ENCODE measurements at regions not wholly inside any gene's neighbourhood (a gene's known extent, or its start where the extent isn't known, plus 50 kb on each side); places are given as distances from the start of the nearest gene placed in this dataset.

DNA sequence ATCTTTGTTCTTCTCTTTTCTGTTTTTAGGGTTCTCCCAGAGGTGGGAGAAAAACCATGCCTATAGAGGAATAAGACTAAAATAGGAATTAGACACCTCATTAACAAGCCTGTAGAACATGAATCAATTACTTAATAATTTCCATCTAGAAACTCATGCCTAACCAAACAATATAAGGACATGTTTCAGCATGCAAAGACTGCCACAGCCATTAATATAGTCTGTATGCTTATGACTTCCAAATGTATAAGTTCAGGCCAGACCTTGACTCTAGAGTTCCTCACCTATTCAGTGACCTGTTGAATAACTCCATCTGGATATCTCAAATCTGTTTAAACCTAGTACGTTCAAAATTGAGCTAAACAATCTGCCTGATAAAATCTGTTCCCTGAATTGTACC, 304.6 kb downstream of the BMP4 start:
- POLR2A ChIA-PET: no interaction called here
- CTCF ChIA-PET: no interaction called here

DNA sequence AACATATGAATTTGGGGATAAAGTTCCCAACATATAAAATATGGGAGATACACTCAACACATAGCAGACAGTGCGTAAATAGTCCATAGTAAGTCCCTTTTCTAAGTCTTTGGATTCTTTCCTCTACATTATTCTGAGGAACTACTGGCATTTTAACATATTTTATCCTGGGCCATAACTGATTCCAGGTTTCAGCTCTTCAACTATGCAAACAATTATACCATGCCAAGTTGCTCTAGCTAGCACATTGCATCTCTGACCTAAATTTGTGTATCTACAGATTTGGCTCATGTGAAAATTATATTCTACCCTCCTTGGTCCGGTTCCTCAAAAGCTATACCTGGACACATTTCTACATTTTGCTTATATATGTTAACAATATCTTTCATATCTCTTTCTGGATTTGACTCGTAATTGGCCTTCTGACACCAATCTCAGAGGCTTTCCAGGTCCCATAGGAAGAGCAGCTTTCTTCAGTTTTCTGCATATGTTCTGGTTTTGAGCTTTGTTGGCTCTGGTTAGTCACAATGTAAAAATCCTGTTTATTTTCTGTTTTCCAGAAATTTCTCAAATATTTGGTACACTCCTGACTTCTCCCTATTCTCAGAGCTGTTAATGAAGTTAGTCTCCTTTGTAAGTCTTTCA, 305.4 kb downstream of the BMP4 start:
- no peak for DNase-seq (ENCODE audit: low read depth, low spot score)
- ChIA-PET CTCF (no interaction called here), POLR2A (no interaction called here)
- TF ChIP-seq, protein P1, sequence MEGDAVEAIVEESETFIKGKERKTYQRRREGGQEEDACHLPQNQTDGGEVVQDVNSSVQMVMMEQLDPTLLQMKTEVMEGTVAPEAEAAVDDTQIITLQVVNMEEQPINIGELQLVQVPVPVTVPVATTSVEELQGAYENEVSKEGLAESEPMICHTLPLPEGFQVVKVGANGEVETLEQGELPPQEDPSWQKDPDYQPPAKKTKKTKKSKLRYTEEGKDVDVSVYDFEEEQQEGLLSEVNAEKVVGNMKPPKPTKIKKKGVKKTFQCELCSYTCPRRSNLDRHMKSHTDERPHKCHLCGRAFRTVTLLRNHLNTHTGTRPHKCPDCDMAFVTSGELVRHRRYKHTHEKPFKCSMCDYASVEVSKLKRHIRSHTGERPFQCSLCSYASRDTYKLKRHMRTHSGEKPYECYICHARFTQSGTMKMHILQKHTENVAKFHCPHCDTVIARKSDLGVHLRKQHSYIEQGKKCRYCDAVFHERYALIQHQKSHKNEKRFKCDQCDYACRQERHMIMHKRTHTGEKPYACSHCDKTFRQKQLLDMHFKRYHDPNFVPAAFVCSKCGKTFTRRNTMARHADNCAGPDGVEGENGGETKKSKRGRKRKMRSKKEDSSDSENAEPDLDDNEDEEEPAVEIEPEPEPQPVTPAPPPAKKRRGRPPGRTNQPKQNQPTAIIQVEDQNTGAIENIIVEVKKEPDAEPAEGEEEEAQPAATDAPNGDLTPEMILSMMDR (IDR thresholded peaks at IDR 0.05; ENCODE audit: insufficient read depth, low read length, missing control alignments): no peak
- no peak overlapping the region for H3K4me3 ChIP-seq (ENCODE audit: low read depth, low read length)

More for the DNA sequence above, 304.6 kb downstream of the BMP4 start:
- H3K4me3 ChIP-seq (ENCODE audit: low read depth, low read length): no peak overlapping the region
- TF ChIP-seq, protein P1 (IDR thresholded peaks at IDR 0.05; ENCODE audit: insufficient read depth, low read length, missing control alignments): no peak
- no peak for DNase-seq (ENCODE audit: low read depth, low spot score)

DNA sequence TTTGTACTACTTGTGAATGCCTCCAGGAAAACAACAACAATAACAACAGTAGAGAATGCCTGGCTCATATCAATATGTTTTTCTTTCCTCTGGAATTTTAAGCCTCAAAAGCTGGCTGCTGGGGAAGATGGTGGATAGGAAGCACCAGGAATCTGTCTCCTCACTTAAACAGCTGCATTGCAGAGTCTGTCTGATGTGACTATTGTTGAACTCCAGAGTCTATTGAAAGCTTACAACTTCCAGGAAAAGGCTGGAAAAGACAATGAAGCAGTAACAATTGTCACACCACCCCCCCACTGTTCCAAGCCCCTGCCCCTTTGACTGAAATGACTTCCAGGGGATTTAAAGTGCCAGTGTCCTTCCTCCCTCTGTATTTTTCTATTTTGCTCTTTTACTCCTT, 309.7 kb downstream of the BMP4 start:
- H3K4me3 ChIP-seq (ENCODE audit: low read depth, low read length): no peak overlapping the region
- ChIA-PET CTCF (no interaction called here), POLR2A (no interaction called here)
- TF ChIP-seq, protein P1 (IDR thresholded peaks at IDR 0.05; ENCODE audit: insufficient read depth, low read length, missing control alignments): no peak
- no peak for DNase-seq (ENCODE audit: low read depth, low spot score)

DNA sequence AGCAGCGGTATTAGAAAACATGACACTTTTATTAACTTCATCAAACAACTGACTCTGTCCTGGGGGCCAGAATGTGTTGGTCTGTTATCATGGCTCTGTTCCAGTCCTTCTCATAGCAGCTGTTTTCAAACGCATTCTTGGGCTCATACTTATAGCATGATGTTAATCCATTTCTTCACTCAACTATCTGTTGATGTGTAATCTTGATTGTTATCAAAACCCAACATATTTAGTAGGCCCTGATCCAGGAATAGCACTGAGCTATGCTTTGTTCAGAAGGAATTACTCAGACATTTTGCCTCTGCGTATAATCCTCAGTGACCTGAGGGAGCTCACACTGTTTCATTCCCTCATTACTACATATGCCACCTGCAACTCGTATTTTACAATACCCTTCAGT, 315.9 kb downstream of the BMP4 start:
- peak; percentile 17 for DNase-seq (ENCODE audit: low read depth, low spot score)
- ChIA-PET POLR2A (no interaction called here), CTCF (no interaction called here)
- H3K4me3 ChIP-seq (ENCODE audit: low read depth, low read length): no peak overlapping the region
- TF ChIP-seq, protein P1 (IDR thresholded peaks at IDR 0.05; ENCODE audit: insufficient read depth, low read length, missing control alignments): no peak

DNA sequence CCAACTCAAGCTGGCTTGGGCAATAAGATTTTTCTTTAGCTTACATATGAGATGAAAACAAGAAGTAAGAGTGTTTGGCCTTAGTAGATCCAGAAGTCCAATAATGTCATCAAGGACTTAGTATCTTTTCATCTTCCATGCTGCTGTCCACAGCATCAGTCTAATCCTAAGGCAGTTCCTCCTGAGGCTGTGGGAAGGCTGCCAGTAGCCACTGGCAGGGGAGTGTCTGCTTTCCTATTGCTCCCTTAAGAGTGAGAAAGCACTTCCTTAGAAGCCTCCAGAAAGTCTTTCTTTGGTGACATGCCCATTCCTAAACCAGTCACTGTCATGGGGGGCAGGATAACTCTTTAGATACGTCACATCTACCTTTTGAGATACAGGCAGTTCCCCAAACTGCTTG, 317.7 kb downstream of the BMP4 start:
- no peak for DNase-seq (ENCODE audit: low read depth, low spot score)
- H3K4me3 ChIP-seq (ENCODE audit: low read depth, low read length): no peak overlapping the region
- TF ChIP-seq, protein P1 (IDR thresholded peaks at IDR 0.05; ENCODE audit: insufficient read depth, low read length, missing control alignments): no peak
- ChIA-PET POLR2A (no interaction called here), CTCF (no interaction called here)

DNA sequence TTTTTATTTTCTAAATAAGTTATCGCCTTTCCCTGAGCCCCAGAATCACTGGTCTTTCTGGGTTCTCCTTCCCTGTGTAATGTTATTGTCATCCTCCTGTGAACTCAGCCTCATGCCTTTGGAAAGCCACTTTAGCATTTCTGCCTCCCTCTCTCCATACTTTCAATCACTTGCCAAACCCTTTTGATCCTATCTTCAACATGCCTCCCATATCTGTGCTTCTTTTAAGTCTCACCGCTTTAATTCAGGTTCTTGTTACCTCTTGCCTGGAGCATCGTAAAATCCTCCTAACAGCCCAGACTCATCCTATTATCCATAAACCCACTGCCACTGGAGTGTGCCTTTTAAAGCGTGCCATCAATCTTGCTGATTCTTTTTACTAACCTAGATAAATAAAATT, 321.8 kb downstream of the BMP4 start:
- DNase-seq (ENCODE audit: low read depth, low spot score): no peak
- CTCF ChIA-PET: no interaction called here
- TF ChIP-seq, protein P1 (IDR thresholded peaks at IDR 0.05; ENCODE audit: insufficient read depth, low read length, missing control alignments): no peak
- POLR2A ChIA-PET: no interaction called here
- no peak overlapping the region for H3K4me3 ChIP-seq (ENCODE audit: low read depth, low read length)
